CD14-positive monocyte (primary cell): ENCODE measurements at regions not wholly inside any gene's neighbourhood (a gene's known extent, or its start where the extent isn't known, plus 50 kb on each side); places are given as distances from the start of the nearest gene placed in this dataset.

Experiments used
- DNase-seq, 3 donors: peaks; one replicate each; pipeline ENCODE4 v3.0.0-alpha.2; 2011 to 2022
- H2AFZ ChIP-seq: 2 replicates; pipeline ENCODE4 v1.6.0; 2012; ENCODE audit warnings: mild to moderate bottlenecking, low read depth, low read length, inconsistent platforms; ENCODE audit not compliant: insufficient read depth, poor library complexity, severe bottlenecking
- H3K27ac ChIP-seq, 2 donors: 1 replicate in 1 of 2; 2 replicates in 1 of 2; pipeline ENCODE4 v1.5.1; 2012 to 2013; ENCODE audit warnings: low read length in 2 of 2, control low read depth in 1 of 2, inconsistent platforms in 1 of 2, low read depth in 1 of 2, mild to moderate bottlenecking in 1 of 2
- H3K27me3 ChIP-seq, 2 donors: one replicate each; pipeline versions ENCODE4 v1.6.0 to v1.6.1; 2011 to 2013; ENCODE audit warnings: low read length in 2 of 2; ENCODE audit not compliant: control insufficient read depth in 2 of 2, insufficient read depth in 2 of 2
- H3K36me3 ChIP-seq, 2 donors: replicated peaks in 1 of 2; 1 replicate in 1 of 2; 2 replicates in 1 of 2; pipeline versions ENCODE4 v1.5.1 to v1.6.1; 2012 to 2013; ENCODE audit warnings: low read length in 2 of 2, control low read depth in 1 of 2, inconsistent platforms in 1 of 2, mild to moderate bottlenecking in 1 of 2; ENCODE audit not compliant: insufficient read depth in 2 of 2, control insufficient read depth in 1 of 2
- H3K4me1 ChIP-seq, 2 donors: 1 replicate in 1 of 2; 2 replicates in 1 of 2; pipeline versions ENCODE4 v1.5.1 to v1.6.1; 2012 to 2013; ENCODE audit warnings: low read length in 2 of 2, control low read depth in 1 of 2, inconsistent platforms in 1 of 2, mild to moderate bottlenecking in 1 of 2, moderate library complexity in 1 of 2; ENCODE audit not compliant: insufficient read depth in 2 of 2, control insufficient read depth in 1 of 2
- H3K4me2 ChIP-seq: replicated peaks from 2 replicates; pipeline ENCODE3; 2012; ENCODE audit warnings: low read length, moderate library complexity, mild to moderate bottlenecking; ENCODE audit not compliant: poor library complexity, severe bottlenecking; ENCODE audit errors: extremely low read depth
- H3K4me3 ChIP-seq, 3 experiments: fragments of 200-600 bp in 1 of 3; sonication (generic) in 1 of 3; replicated peaks in 1 of 3; 1 replicate in 2 of 3; 2 replicates in 1 of 3; pipeline ENCODE4 v1.5.1; 2011 to 2013; ENCODE audit warnings: low read length in 3 of 3, mild to moderate bottlenecking in 3 of 3, control low read depth in 2 of 3, low read depth in 2 of 3, inconsistent platforms in 1 of 3, moderate library complexity in 1 of 3
- H3K79me2 ChIP-seq: 2 replicates; pipeline ENCODE4 v1.6.0; 2012; ENCODE audit warnings: mild to moderate bottlenecking, control low read depth, inconsistent platforms, low read length, moderate library complexity; ENCODE audit not compliant: insufficient read depth
- H3K9ac ChIP-seq: 2 replicates; pipeline ENCODE4 v1.6.0; 2017; ENCODE audit warnings: low read length, mild to moderate bottlenecking; ENCODE audit not compliant: insufficient read depth, poor library complexity, severe bottlenecking
- H3K9me3 ChIP-seq, 2 donors: replicated peaks in 1 of 2; 1 replicate in 1 of 2; 2 replicates in 1 of 2; pipeline versions ENCODE4 v1.5.1 to v1.6.1; 2012 to 2013; ENCODE audit warnings: low read length in 2 of 2, control low read depth in 1 of 2; ENCODE audit not compliant: control insufficient read depth in 1 of 2, insufficient read depth in 1 of 2
- H4K20me1 ChIP-seq: 2 replicates; pipeline ENCODE4 v1.6.0; 2012; ENCODE audit warnings: mild to moderate bottlenecking, low read length, control low read depth, moderate library complexity; ENCODE audit not compliant: insufficient read depth
- H3K27ac Mint-ChIP-seq, 7 donors: one replicate each; pipeline ENCODE4 v1.8.0; 2020; ENCODE audit warnings: mild to moderate bottlenecking in 7 of 7, mixed read lengths in 7 of 7, moderate library complexity in 6 of 7, inconsistent platforms in 2 of 7
- H3K27me3 Mint-ChIP-seq, 3 donors: one replicate each; pipeline ENCODE4 v1.8.0; 2021 to 2022; ENCODE audit warnings: low read depth in 3 of 3, mild to moderate bottlenecking in 3 of 3, mixed read lengths in 3 of 3, moderate library complexity in 3 of 3, inconsistent platforms in 1 of 3
- H3K36me3 Mint-ChIP-seq, 2 donors: one replicate each; pipeline ENCODE4 v1.8.0; 2020; ENCODE audit warnings: mixed read lengths in 2 of 2, inconsistent platforms in 1 of 2, mild to moderate bottlenecking in 1 of 2
- H3K4me1 Mint-ChIP-seq: one replicate; pipeline ENCODE4 v1.8.0; 2020; ENCODE audit warnings: mild to moderate bottlenecking, mixed read lengths
- H3K4me3 Mint-ChIP-seq, 2 donors: one replicate each; pipeline ENCODE4 v1.8.0; 2020; ENCODE audit warnings: mild to moderate bottlenecking in 2 of 2, mixed read lengths in 2 of 2, moderate library complexity in 1 of 2
- H3K9me3 Mint-ChIP-seq, 7 donors: one replicate each; pipeline ENCODE4 v1.8.0; 2020 to 2022; ENCODE audit warnings: mixed read lengths in 7 of 7, mild to moderate bottlenecking in 6 of 7, moderate library complexity in 6 of 7, inconsistent platforms in 2 of 7
- WGBS: methylation state at CpG from one replicate; pipeline ENCODE4 v1.1.5; 2013; ENCODE audit warnings: missing lambda C conversion rate; ENCODE audit not compliant: insufficient coverage; 5-methylcytosine and 5-hydroxymethylcytosine counted together
- intact Hi-C, 2 donors: fragments of 100-400 bp; cut with micrococcal nuclease; formaldehyde crosslinking; loops; one replicate each; pipeline versions ENCODE4 v1.15.0 to v1.15.1; 2023
- TF ChIP-seq, protein P1 (sequence below): fragments of 200-600 bp; IDR thresholded peaks from one replicate; pipeline ENCODE4 v1.8.0; 2022; ENCODE audit warnings: antibody characterized with exemption, mild to moderate bottlenecking

DNA sequence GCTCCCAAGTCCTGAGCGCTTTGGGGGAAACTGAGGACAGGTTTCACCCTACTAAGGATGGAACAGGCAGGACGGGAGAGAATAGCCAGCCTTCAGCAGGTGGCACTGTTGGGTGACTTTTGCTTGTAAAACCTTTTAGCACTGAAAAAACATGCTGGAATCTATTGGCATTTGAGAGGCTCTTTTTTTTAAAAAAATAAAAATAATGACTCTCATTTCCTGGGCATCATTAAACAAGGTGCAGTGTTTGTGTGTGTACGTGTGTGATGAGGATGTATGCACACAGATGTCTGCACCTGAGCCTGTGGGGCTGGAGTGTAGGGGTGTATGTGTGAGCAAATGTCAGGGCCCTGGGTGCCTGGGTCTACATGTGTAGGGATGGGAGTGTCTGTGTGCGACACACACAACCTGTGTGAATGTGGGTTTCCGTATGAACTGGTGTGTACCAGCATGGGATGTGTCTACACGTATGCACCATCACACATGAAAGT lies 177.9 kb downstream of the RPS24 start:
- Mint-ChIP-seq H3K27ac (no peak overlapping the region), H3K9me3 (no peaks in the 10 kb centered on the region), H3K27me3 (peaks cover 7 to 11% (median 7%) of the 10 kb centered on the region in 3 donors), H3K4me1 (peaks cover 30% of the 10 kb centered on the region), H3K4me3 (no peak overlapping the region), H3K36me3 (no peaks in the 10 kb centered on the region)
- intact Hi-C loops = no loop called here
- TF ChIP-seq, protein P1, sequence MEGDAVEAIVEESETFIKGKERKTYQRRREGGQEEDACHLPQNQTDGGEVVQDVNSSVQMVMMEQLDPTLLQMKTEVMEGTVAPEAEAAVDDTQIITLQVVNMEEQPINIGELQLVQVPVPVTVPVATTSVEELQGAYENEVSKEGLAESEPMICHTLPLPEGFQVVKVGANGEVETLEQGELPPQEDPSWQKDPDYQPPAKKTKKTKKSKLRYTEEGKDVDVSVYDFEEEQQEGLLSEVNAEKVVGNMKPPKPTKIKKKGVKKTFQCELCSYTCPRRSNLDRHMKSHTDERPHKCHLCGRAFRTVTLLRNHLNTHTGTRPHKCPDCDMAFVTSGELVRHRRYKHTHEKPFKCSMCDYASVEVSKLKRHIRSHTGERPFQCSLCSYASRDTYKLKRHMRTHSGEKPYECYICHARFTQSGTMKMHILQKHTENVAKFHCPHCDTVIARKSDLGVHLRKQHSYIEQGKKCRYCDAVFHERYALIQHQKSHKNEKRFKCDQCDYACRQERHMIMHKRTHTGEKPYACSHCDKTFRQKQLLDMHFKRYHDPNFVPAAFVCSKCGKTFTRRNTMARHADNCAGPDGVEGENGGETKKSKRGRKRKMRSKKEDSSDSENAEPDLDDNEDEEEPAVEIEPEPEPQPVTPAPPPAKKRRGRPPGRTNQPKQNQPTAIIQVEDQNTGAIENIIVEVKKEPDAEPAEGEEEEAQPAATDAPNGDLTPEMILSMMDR = peak; percentile 21
- H3K79me2 ChIP-seq = no peaks in the 10 kb centered on the region
- no peak overlapping the region for H3K4me2 ChIP-seq
- H2AFZ ChIP-seq = no peak overlapping the region
- H3K27me3 ChIP-seq = no peaks in the 10 kb centered on the region
- H3K4me1 ChIP-seq = peaks cover 14 to 20% of the 10 kb centered on the region in 2 donors
- H3K9ac ChIP-seq = no peak overlapping the region
- H3K4me3 ChIP-seq = no peak overlapping the region
- H4K20me1 ChIP-seq = no peaks in the 10 kb centered on the region
- no peak overlapping the region for H3K27ac ChIP-seq
- DNase-seq = peak in 1 of 3 donors; percentile 3
- no peaks in the 10 kb centered on the region for H3K36me3 ChIP-seq
- no peaks in the 10 kb centered on the region for H3K9me3 ChIP-seq
- WGBS = 59% methylated on average over 5 of the region's 6 CpGs

DNA sequence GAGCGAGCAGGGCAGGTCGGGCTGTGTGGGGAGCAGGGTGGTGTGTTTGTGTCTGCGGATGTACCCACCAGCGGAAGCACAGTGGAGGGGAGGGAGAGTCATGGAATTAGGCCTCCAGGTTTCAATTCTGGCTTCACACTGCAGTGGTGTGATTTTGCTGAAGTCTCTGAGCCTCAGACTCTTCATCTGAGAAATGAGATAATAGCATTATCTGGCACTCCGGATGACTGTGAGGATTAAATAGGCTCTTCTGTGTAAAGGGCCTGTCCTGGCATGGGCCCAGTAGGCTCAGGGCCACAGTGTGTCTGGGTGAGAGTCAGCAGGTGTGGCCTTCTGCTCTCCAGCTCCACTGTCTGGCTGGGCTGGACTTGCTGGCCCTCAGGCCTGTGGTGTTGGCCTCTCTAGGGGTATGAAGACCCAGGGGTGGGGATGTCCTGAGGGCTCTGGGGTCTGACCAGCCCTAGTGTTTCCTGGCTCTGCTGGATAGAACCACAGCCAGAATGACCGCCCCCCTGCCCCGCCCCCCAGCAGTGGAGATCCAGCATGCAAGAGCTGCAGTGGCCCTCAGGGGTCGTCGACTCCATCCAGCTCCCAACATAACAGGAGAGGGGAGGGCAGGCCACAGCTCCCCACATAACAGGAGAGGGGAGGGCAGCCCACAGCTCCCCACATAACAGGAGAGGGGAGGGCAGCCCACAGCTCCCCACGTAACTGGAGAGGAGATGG lies 178.6 kb downstream of the RPS24 start:
- Histone ChIP-seq H4K20me1 (no peaks in the 10 kb centered on the region), H3K4me3 (no peak overlapping the region), H3K36me3 (no peaks in the 10 kb centered on the region), H3K27me3 (no peaks in the 10 kb centered on the region), H3K4me2 (no peak overlapping the region), H3K9ac (no peak overlapping the region), H2AFZ (peak overlapping the region; percentile 61), H3K4me1 (peaks cover 20 to 26% of the 10 kb centered on the region in 2 donors), H3K79me2 (no peaks in the 10 kb centered on the region), H3K9me3 (no peaks in the 10 kb centered on the region), H3K27ac (no peak overlapping the region)
- no peak overlapping the region for H3K4me3 Mint-ChIP-seq
- DNase-seq = no peak
- WGBS = 98% methylated on average over 5 of the region's 10 CpGs
- TF ChIP-seq, protein P1 = no peak
- H3K9me3 Mint-ChIP-seq = no peaks in the 10 kb centered on the region
- H3K27ac Mint-ChIP-seq = peak overlapping the region in 1 of 7 donors; percentile 55
- intact Hi-C loops = no loop called here
- no peaks in the 10 kb centered on the region for H3K36me3 Mint-ChIP-seq
- H3K27me3 Mint-ChIP-seq = peaks cover 7 to 17% (median 7%) of the 10 kb centered on the region in 3 donors
- peaks cover 31% of the 10 kb centered on the region for H3K4me1 Mint-ChIP-seq
